Stimulated activated CD8-positive, alpha-beta memory T cell treated with anti-CD3 and anti-CD28 coated beads, Interleukin-4, amount 100 ng/mL, for 48 hours (primary cell): ENCODE measurements at regions not wholly inside any gene's neighbourhood (a gene's known extent, or its start where the extent isn't known, plus 50 kb on each side); places are given as distances from the start of the nearest gene placed in this dataset.
A peak's percentile ranks its signal among the peaks of the same experiment; 100 is the strongest.

ENCODE experiments used
- DNase-seq: peaks from one replicate; pipeline ENCODE4 v3.0.0-alpha.2; 2020

DNA sequence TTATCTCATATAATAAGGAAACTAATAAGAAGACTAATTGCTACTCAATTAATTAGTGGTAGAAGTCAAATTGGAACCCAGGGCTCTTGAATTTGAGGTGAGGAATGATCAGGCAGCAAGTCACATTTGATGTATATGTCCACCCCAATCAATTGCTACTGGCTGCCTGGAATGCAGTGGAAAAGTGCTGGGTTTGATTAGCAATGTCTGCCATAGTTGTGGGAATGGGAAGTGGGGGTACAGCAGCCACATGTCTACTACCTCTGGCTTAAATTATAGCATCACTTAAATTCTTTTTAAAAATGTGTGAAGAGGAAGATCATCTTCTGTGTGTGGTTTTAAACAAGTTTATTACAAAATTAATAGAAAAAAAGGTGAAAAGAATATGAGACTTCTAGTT, 50.8 kb upstream of the NAV2 start:
- no peak for DNase-seq

DNA sequence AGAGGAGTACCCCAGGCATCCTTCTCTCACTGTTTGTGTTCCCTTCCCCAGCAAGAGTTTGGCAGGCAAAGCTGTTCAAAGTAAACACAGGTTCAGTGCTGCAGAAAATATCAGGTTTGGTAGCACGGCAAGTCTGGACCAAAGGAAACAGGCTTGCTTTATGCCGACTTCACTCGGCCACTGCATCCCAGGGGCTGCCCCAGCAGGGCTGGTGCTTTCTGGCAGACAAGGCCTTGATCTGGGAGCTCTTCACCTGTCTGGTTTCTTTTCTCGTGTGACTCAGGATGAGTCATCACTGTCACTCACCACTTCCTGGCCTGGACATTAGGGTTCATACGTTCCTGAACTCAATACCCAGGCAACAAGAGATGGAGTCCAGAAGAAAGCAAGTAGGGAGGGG, 52.6 kb upstream of the NAV2 start:
- DNase-seq, result peak; percentile 24

DNA sequence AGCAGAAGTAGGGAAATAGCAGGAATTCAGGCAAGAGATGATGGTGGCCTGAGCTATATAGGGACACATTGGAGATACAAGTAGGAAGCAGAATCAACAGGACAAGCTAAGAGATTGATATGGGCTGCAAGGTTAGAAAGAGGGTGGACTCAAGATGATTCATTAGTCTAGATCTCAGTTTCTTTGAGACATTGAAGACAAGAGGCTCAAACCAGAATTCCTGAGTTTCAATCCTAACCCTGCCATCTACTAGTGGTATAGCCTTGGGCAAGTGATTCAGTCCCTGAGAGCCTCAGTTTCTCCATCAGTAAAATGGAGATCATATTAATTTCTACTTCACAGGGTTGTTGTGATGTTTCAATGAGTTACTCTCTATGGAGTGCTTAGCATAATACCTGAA, 53.1 kb upstream of the NAV2 start:
- DNase-seq, result no peak

- DNase-seq, result no peak
These were observed 54.3 kb upstream of the NAV2 start for GRCh38 chr11:19658344-19658743.

- DNase-seq, result no peak
These were observed 56.5 kb upstream of the NAV2 start for GRCh38 chr11:19656140-19656541.

GRCh38 chr11:19652623-19653375, 59.8 kb upstream of the NAV2 start:
- DNase-seq, result no peak

GRCh38 chr11:19651653-19652052, 61.0 kb upstream of the NAV2 start:
- DNase-seq, result no peak

GRCh38 chr11:19651028-19651427, 61.6 kb upstream of the NAV2 start:
- DNase-seq, result no peak

DNA sequence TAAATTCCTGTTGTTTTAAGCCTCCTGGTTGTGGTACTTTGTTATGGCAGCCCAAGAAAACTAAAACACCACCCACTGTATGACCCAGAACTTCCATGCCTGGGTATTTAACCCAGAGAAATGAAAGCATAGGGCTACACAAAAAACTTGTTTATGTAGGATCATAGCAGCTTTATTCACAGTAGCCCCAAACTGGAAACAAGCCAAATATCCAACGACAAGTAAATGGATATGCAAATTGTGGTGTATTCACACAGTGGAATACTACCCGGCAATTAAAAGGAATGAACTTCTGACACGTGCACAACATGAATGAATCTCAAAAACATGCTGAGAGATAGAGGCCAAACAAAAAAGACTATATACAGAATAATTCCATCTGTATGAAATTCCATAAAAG, 62.2 kb upstream of the NAV2 start:
- no peak for DNase-seq

DNA sequence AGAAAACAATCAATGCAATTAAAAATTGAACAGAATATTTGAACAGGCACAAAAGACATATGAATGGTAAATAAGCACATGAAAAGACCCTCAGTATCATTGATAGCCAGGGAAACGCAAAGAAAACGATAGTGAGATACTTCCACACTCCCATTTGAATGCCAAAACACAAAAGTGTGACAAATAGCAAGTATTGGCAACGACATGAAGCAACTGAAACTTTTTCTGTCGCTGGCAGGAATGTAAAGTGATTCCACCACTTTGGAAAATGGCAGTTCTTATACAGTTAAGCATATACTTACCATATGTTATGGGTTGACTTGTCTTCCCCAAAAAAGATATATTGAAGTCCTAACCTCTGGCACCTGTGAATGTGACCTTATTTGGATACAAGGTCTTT, 62.9 kb upstream of the NAV2 start:
- no peak for DNase-seq

- DNase-seq, result no peak
These were observed 64.3 kb upstream of the NAV2 start for GRCh38 chr11:19648321-19648720.

DNA sequence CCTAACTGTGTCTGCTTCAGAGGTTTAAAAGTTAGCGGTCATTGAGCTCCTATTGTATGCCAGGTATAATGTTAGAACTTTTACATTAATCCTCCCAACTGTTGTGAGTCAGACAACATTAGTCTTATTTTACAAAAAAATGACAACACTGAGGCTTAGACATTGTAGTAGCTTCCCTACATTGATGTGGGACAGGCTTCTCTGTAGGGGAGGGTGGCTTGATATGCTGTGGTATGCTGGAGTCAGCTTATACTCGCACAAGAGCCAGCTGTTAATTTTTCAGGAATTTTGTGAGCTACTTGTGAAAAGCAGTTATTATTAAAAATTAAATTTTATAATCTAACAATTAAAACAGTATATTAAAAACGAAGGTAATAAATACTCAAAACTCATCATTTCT, 64.8 kb upstream of the NAV2 start:
- DNase-seq, result no peak

DNA sequence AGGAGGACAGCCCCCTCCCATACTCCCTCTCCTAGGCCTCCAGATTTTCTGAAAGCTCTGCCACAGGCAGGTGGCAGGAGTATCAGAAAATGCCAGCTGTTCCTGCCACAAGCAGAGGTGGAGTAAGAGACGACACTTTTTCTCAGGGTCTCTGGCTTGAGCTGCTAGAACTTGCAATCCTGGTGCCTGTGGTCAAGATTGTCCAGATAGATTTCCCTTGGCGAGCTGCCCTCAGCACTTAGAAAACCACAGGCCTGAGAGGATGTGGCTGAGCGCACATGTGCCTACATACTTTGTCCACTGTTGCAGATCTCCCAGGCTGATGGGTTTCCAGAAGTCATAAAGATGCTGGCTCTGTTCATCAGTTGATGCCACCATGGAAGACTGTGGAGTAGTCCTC, 65.7 kb upstream of the NAV2 start:
- no peak for DNase-seq

DNA sequence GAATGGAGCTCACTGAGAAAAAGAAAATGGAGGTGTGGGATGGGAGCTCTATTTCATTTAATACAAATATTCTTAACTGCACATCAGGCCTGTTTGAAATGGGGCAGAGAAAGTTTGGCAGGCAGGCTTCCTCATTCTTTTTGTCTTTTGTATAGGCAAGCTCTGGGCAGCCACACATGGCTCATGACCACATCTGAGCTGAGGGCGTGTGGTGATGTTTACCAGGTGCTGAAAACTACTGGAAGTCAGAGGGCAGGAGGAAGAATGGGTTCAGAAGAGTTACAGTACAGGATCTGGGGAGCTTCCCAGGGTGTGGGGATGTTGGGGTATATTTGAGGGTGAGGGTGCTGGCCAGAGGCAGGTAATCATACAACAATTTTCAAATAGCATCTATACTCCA, 66.3 kb upstream of the NAV2 start:
- DNase-seq, result no peak

DNA sequence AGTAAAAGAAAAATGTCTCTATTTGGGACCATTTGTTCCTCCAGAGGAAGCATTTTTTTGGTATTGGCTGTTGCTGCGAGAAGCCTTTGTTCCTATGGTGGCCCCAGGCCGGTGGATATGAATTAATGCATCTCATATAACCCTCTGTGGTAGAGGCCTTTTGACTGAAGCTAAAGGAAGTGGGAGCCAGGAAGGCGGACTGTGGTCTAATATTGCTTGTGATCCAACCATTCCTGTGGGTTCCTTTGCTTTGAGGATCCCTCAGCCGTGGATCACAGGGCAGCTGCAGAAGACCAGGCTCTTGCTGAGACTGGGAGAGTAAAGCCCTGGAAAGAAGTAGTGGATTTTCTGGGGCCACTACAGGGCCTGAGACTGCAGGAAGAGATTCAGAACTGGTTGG, 68.3 kb upstream of the NAV2 start:
- DNase-seq, result no peak

GRCh38 chr11:19642185-19643158, 70.2 kb upstream of the NAV2 start:
- DNase-seq, result no peak

DNA sequence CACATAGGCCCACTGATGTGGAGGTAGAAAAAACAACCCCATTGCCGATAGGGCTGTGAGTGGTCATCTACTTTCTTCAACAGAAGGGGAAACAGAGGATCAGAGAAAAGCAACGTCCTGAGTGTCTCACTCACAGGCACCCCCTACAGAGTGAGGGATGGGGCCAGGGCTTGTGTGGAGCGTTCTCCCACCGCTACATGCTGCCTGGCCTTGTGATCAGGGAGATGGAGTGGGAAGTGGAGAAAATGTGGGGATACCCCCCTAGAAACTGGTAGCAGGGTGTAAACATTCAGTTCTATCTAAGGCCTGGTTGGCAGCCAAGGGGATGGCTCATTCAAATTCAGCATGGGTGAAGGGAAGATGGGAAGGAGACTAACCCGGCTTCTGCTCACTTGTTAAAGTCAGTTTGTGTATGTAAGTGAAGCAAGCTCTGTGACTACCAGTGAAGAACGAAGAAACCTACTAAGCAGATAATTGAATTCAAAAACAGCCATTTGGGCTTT, 73.0 kb upstream of the NAV2 start:
- no peak for DNase-seq

DNA sequence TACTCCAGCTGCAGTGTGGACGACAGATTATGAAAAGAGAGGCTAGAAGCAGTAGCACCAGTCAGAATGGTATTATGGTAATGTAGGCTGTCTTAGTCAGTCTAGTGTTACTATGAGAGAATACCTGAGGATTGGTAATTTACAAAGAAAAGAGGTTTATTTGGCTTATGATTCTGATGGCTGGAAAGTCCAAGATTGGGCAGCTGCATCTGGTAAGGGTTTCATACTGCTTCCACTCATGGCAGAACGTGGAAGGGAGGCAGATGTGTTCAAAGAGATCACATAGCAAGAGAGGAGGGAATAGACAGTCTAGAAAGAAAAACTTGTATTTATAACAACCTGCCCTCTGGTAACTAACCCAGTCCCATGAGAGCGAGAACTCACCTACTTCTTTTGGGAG, 77.3 kb upstream of the NAV2 start:
- DNase-seq, result no peak

DNA sequence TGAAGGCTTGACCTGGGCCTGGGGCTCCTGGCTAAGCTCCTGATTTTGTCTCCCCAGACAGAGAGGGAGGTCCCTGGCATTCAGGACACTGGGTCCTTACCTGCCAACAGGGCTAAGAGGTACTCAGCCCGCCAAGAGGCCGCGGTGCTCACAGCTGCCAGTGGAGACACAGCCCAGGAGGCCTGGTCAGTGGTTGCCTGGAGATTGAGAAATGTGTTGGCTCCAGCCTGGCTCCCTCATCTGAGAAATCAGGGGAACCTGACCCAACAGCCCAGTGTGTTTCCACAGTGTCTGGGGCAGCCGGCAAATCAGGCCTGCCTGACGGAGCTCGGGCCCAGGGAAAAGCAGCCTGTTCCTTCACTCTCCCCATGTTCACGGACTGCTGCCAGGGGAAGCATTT, 79.4 kb upstream of the NAV2 start:
- no peak for DNase-seq

- DNase-seq, result no peak
These were observed 80.2 kb upstream of the NAV2 start for GRCh38 chr11:19632499-19632834.

GRCh38 chr11:19631712-19632498, 80.7 kb upstream of the NAV2 start:
- DNase-seq, result no peak

DNA sequence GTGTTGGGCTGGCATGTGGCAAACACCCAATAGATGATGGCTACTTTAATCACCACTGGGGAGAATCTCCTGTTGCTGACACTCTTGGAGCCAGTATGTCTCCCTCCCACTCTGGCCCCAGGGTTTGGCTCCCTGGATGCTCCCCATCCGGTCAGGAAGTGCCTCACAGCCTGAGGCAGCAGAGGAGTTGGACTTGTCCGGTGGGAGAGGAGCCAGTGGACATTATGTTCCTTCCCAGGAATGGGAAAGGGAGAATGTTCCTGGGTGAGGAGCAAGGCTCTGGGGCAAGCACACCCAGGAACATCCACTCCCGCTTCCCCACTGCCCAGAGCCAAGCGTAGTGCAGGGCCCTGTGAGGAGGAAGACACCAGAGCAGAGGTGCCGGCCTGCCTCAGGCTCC, 84.6 kb upstream of the NAV2 start:
- no peak for DNase-seq

- DNase-seq, result no peak
These were observed 85.1 kb upstream of the NAV2 start for GRCh38 chr11:19627566-19627965.
